Inflammatory macrophage (primary cell): ENCODE measurements at regions not wholly inside any gene's neighbourhood (a gene's known extent, or its start where the extent isn't known, plus 50 kb on each side); places are given as distances from the start of the nearest gene placed in this dataset.
"Not testable (repeated sequence)": the region's sequence is repeated elsewhere in the genome, so short reads cannot be mapped to it uniquely, and the experiment has no call there.

ENCODE experiments used
- DNase-seq, 2 donors: peaks; one replicate each; pipeline ENCODE4 v3.0.0-alpha.2; 2020 to 2022

DNA sequence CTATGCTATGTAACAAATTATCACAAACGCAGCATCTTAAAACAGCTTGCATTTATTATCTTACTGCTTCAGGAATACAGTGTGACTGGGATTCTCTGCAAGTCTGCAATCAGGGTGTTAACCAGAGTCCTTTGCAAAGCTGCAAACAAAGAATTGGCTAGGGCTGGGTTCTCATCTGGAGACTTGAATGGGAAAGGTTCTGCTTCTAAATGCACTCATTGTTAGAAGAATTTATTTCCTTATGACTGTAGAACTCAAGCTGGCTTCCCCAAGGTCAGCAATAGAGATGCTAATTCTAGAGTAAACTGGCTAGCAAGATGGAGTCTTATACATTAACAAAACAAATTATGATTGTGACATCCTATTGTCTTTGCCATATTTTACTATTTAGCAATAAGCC, 673.7 kb downstream of the DIPK2A start:
- DNase-seq: no peak

GRCh38 chr3:144650380-144650779, 678.8 kb downstream of the DIPK2A start:
- DNase-seq: no peak

DNA sequence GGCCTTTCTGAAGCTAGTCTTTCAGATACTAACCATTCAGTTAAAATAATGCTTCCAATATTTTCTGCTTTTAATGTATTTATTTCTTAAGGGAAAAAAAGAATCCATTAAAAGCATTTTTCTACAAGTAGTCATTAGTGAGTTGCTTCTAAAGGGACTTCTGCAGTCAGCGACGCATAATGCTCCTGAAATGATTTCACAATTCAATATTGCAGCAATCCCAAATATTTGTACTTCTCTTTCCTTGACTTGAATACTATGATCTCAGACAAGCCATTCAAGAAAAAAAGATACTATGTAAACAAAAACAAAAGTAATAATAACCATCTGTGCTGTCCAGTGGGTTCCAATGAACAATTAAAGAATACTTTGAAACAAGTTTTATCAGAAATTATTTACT, 681.0 kb downstream of the DIPK2A start:
- DNase-seq: peak; percentile 61 to 86

GRCh38 chr3:144655423-144655822, 683.8 kb downstream of the DIPK2A start:
- DNase-seq: no peak

GRCh38 chr3:144660186-144660585, 688.6 kb downstream of the DIPK2A start:
- peak; percentile 42 to 59 for DNase-seq

DNA sequence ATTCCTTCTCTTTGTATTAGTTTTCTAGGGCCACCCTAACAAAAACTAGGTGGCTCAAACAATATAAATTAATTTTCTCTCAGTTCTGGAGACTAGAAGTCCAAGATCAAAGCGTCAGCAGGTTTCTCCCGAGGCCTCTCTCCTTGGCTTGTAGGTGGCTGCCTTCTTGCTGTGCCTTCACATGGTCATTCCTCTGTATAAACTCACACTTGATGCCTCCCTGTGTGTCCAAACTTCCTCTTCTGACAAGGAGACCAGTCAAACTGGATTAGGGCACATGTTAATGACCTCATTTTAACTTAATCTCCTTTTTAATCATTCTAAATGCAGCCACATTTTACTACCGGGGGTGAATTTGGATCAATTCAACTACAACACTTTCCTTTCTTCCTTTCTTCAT, 691.1 kb downstream of the DIPK2A start:
- peak; percentile 2 to 11 for DNase-seq

DNA sequence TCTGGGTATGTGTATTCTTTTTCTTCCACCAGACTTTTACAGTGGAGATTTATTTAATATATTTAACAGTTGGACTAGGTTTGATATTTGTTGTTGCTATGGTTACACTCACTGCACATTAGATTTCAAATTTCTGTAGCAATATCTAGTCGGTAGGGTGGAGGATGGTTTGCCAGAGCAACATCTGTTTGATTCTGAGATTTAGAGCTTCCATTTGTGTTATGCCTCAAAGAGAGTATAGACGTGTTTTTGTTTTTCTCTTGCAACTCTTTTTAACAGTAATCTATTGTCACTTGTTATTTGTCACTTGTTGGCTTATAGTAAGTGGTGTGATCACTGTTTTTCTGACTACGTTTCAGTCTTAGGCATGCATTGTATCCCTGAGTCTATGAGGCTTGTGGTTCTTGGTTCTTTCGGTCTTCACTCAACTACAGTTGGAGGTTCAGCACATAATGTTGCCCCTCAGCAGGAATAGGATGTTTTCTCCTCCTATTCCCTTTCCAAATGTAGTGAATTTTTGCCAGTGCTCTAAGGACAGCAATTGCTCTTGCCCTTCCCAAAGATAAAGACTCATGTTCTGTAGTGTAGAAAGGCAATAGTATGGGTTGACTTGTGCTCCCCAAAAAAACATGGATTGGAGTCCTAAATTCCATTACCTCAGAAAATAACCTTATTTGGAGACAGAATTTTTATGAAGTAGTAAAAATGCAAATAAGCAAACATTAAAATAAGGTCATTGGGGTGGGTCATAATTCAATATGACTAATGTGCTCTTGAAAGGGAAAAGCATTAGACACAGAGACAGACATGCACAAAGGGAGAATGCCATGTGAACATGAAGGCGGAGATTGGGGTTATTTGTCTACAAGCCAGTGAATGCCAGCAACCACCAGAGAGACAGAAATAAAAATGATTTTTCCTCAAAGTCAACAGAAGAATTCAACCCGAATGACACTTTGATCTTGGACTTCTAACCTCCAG, 692.1 kb downstream of the DIPK2A start:
- DNase-seq: no peak

DNA sequence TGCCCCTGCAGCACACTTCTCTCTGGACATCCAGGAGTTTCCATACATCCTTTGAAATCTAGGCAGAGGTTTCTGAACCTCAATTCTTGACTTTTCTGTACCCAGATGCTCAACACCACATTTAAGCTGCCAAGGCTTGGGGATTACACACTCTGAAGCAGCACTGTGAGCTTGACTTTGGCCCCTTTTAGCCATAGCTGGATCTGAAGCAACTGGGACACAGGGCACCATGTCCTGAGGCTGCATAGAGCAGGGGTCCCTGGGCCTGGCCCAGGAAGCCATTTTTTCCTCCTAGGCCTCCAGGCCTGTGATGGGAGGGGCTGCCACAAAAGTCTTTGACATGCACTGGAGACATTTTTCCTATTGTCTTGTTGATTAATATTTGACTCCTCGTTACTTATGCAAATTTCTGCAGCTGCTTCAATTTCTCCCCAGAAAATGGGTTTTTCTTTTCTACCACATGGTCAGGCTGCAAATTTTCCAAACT, 694.0 kb downstream of the DIPK2A start:
- no peak for DNase-seq

- DNase-seq: no peak
Measured at GRCh38 chr3:144670571-144670970, 698.9 kb downstream of the DIPK2A start.

DNA sequence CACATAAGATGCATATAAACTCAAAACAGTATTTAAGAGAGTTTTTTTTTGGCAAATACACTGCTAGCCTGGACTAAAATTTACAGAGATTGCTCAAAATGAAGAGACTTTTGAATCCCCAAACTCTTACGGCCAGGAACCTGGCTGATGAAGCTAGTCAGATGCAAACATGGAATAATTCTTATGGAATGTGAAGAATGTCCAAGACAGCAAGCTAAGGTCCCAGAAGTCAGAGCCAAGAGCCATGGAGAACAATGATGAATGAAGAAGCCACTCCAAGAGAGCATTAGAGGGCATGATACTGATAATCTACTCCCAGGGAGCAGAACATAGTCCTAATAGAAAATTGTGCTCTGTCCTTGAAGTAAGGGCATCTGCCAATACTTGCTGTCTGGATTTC, 705.5 kb downstream of the DIPK2A start:
- DNase-seq: no peak

DNA sequence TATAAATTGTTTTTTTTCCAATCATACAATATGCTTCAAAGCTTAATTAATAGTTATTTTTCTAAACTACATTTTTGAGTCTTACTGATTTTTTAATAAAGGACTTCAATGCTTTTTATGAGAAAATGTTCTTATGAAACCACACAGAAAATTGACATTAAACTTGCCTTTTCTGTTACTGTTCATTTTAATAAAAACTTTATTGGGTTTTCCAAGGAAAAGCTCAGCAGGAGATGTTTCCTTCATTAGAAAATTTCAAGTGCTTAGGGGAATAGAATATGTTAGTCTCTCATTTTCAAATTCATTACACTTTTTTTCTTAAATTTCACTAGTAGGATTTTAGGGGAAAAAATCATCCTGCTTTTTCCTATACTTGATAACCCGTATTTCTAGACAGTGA, 711.4 kb downstream of the DIPK2A start:
- no peak for DNase-seq

DNA sequence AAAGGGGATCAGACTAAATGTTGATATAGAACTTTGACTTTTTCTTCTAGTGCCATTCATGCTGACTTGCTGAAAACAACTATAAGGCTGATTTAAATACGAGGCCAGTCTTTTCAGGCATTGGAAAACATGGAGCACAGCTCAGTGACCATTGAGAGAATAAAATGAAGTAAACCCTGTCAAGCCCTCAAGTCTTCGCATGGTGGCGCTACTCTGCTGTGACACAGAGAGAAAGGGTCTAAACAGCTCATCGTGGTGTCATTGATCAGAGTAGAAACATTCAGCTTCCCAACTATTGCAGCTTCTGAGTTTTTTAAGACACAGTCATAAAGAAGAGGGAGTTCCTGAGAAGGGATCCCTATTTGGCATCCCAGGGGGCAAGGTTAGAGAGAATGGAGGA, 716.2 kb downstream of the DIPK2A start:
- no peak for DNase-seq

GRCh38 chr3:144692488-144692887, 720.9 kb downstream of the DIPK2A start:
- DNase-seq: no peak

DNA sequence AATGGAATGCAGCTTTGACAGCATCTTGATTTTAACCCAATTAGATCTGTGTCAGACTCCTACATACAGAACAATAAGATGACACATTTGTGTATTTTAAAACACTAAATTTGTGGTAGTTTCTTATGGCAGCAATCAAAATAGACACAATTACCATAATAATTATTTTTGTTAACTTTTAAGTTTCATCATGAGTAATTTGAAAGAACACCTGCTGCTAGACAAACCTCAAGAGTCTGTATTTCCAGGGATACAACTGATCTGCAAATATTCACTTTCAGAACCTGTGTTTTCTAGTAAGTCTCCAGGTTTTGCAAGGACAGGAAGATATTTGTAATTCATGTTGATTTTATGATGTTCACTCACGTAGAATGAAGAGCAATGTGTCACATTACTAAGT, 736.8 kb downstream of the DIPK2A start:
- DNase-seq: no peak

- no peak for DNase-seq
Measured at GRCh38 chr3:144737281-144737680, 765.7 kb downstream of the DIPK2A start.

GRCh38 chr3:144743225-144743668, 771.6 kb downstream of the DIPK2A start:
- no peak for DNase-seq

GRCh38 chr3:144744473-144744872, 772.9 kb downstream of the DIPK2A start:
- DNase-seq: no peak

DNA sequence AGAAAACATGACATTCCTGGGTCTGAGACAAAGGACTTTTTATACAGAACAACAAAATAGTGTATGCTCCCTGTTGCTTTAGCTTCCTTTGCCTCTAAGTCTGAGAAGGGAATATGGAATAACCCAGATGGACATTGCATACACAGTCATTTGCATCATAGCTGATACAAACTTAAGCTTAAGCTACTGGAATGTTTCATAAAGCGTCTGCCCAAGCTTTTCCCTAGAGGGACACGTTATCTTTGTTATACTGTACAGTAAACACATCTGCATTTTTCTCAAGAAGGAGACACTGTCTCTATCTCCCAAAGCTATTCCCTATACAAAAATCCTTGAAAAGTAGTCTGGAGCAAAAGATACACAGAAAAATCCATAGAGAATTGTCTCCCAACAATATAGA, 775.0 kb downstream of the DIPK2A start:
- DNase-seq: no peak

DNA sequence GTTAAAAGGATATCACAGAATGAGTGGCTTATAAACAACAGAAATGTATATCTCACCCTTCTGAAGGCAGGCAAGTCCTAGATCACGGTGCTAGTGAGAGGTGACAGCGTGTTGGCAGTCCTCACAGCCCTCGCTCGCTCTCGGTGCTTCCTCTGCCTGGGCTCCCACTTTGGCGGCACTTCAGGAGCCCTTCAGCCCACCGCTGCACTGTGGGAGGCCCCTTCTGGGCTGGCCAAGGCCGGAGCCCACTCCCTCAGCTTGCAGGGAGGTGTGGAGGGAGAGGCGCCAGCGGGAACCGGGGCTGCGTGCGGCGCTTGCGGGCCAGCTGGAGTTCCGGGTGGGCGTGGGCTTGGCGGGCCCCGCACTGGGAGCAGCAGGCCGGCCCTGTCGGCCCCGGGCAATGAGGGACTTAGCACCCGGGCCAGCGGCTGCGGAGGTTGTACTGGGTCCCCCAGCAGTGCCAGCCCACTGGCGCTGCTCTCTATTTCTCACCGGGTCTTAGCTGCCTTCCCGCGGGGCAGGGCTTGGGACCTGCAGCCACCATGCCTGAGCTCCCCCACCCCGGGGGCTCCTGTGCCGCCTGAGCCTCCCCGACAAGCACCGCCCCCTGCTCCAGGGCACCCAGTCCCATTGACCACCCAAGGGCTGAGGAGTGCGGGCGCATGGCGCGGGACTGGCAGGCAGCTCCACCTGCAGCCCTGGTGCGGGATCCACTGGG, 778.1 kb downstream of the DIPK2A start:
- DNase-seq: not testable (repeated sequence)

GRCh38 chr3:144754076-144754783, 782.6 kb downstream of the DIPK2A start:
- DNase-seq: no peak

GRCh38 chr3:144756704-144757440, 785.2 kb downstream of the DIPK2A start:
- DNase-seq: no peak

DNA sequence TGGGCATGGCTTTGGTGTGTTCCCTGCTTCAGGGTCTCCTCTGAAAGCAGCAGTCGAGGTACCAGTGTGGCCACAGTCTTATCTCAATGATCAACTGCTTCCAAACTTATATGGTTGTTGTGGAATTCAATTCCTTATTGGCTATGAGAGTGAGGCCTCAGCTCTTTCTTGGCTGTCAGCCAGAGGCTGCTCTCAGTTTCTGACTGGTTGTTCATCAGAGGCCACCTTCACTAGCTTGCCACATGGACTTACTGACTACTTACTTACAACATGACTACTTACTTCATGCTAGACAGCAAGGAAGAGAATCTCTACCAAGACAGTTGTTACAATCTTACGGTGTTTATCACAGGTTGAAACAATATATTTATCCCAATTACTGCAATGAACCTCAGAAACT, 789.2 kb downstream of the DIPK2A start:
- no peak for DNase-seq
